Endothelial cell (in vitro differentiated cells): ENCODE measurements at regions not wholly inside any gene's neighbourhood (a gene's known extent, or its start where the extent isn't known, plus 50 kb on each side); places are given as distances from the start of the nearest gene placed in this dataset.

ENCODE experiments used
- DNase-seq: peaks from one replicate; pipeline ENCODE4 v3.0.0; 2021; ENCODE audit warnings: low spot score
- H3K27ac Mint-ChIP-seq: one replicate; pipeline ENCODE4 v1.8.0; 2021; ENCODE audit warnings: mixed read lengths, inconsistent platforms; ENCODE audit not compliant: unreplicated experiment
- H3K27me3 Mint-ChIP-seq: one replicate; pipeline ENCODE4 v1.8.0; 2021; ENCODE audit warnings: mild to moderate bottlenecking, moderate library complexity, mixed read lengths, inconsistent platforms; ENCODE audit not compliant: unreplicated experiment
- H3K36me3 Mint-ChIP-seq: one replicate; pipeline ENCODE4 v1.8.0; 2021; ENCODE audit warnings: mild to moderate bottlenecking, low read depth, mixed read lengths, inconsistent platforms; ENCODE audit not compliant: unreplicated experiment
- H3K4me1 Mint-ChIP-seq: one replicate; pipeline ENCODE4 v1.8.0; 2021; ENCODE audit warnings: mild to moderate bottlenecking, mixed read lengths, inconsistent platforms; ENCODE audit not compliant: unreplicated experiment
- H3K4me3 Mint-ChIP-seq: one replicate; pipeline ENCODE4 v1.8.0; 2021; ENCODE audit warnings: mild to moderate bottlenecking, mixed read lengths, inconsistent platforms; ENCODE audit not compliant: unreplicated experiment
- H3K9me3 Mint-ChIP-seq: one replicate; pipeline ENCODE4 v1.8.0; 2021; ENCODE audit warnings: mixed read lengths, inconsistent platforms; ENCODE audit not compliant: unreplicated experiment
- CTCF ChIP-seq: fragments of 200-600 bp; sonication (generic); IDR thresholded peaks from one replicate; pipeline ENCODE4 v1.5.0; 2021; ENCODE audit warnings: antibody characterized with exemption; ENCODE audit not compliant: unreplicated experiment

DNA sequence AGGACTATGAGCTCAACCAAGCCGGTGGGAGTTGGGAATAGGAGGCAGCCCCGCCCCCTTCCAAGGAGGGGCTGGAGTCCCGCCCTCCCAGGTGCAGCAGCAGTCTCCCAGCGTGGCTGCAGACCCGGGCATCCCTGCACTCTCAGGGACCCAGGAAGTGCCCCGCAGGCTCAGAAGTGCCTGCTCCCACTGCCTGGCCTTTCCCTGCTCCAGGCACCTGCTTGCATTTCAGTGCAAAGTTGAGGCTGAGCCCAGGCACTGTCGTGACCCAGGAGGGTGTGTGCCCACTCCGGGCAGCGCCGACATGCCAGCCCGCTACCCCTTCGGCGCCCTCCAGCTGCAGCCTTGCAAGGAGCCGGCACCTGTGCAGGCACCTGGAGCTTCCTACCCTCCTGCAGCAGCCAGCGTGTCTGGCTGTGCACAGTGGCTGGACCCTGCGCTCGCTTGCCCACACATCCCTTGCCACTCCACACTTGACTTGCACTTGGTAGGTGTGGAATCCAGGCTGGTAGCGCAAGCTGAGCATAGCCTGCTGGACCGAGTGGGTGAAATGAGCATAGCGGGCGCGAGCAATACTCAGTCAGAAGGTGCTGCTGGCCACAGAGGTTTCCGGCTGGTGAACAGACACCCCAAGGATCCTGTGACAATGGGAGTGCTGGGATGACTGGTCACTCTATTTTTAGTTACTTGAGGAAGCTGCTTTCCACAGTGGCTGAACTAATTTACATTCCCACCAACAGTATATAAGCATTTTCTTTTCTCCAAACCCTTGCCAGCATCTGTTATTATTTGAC, 236.3 kb downstream of the PCDH10 start:
- Mint-ChIP-seq H3K4me1 (no peaks in the 10 kb centered on the region), H3K9me3 (no peaks in the 10 kb centered on the region), H3K27ac (no peak overlapping the region), H3K27me3 (no peaks in the 10 kb centered on the region), H3K36me3 (no peaks in the 10 kb centered on the region), H3K4me3 (no peak overlapping the region)
- no peak for DNase-seq
- TF ChIP-seq CTCF = no peak

- TF ChIP-seq CTCF = no peak
- Mint-ChIP-seq H3K27ac (no peak overlapping the region), H3K36me3 (no peaks in the 10 kb centered on the region), H3K27me3 (no peaks in the 10 kb centered on the region), H3K9me3 (no peaks in the 10 kb centered on the region), H3K4me1 (no peaks in the 10 kb centered on the region), H3K4me3 (no peak overlapping the region)
- DNase-seq = no peak
Measured at GRCh38 chr4:133379681-133380438, 230.8 kb downstream of the PCDH10 start.

DNA sequence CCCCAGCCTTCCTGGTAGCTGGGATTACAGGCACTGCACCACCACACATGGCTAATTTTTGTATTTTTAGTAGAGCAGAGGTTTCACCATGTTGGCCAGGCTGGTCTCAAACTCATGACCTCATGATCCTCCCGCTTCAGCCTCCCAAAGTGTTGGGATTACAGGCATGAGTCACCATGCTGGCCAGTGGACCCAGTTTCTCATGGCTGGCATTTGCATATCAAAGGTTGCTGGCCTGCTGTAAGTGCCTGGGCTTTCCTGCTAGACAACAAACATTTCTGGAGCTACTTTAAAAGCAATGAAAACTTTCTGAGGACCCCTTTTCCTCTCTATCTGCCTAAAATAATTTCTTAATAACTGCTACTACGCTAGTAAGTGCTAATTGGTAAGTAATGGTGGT, 228.2 kb downstream of the PCDH10 start:
- TF ChIP-seq CTCF = no peak
- Mint-ChIP-seq H3K4me1 (no peaks in the 10 kb centered on the region), H3K27me3 (no peaks in the 10 kb centered on the region), H3K27ac (no peak overlapping the region), H3K36me3 (no peaks in the 10 kb centered on the region), H3K4me3 (no peak overlapping the region), H3K9me3 (no peaks in the 10 kb centered on the region)
- no peak for DNase-seq

GRCh38 chr4:133372699-133373098, 223.6 kb downstream of the PCDH10 start:
- Mint-ChIP-seq H3K4me1 (no peaks in the 10 kb centered on the region), H3K27ac (no peak overlapping the region), H3K9me3 (no peaks in the 10 kb centered on the region), H3K27me3 (no peaks in the 10 kb centered on the region), H3K4me3 (no peak overlapping the region), H3K36me3 (no peaks in the 10 kb centered on the region)
- DNase-seq = no peak
- no peak for TF ChIP-seq CTCF

DNA sequence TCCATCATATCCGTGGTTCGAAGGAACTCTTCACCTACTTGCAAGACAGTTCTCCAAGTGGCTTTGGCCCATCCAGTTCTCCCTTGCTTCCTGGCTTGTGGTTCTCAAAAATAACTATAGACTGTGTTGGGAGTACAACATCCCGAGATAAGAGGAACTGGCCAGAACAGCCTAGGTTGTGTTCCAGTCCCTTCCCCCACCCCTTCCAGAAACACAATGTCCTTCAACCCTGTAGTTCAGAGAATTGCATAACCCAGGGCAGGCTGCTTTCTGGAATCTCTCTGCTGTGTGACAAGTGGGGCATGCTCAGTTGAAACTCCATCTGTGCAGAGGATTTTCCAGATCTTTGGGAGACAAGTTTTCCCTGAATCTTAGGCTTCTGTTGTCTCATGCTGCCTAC, 206.5 kb downstream of the PCDH10 start:
- no peak for DNase-seq
- TF ChIP-seq CTCF = no peak
- no peak overlapping the region for H3K4me3 Mint-ChIP-seq
- no peaks in the 10 kb centered on the region for H3K4me1 Mint-ChIP-seq
- no peaks in the 10 kb centered on the region for H3K9me3 Mint-ChIP-seq
- no peaks in the 10 kb centered on the region for H3K27me3 Mint-ChIP-seq
- no peak overlapping the region for H3K27ac Mint-ChIP-seq
- H3K36me3 Mint-ChIP-seq = no peaks in the 10 kb centered on the region
